CD14-positive monocyte (primary cell): ENCODE measurements at regions not wholly inside any gene's neighbourhood (a gene's known extent, or its start where the extent isn't known, plus 50 kb on each side); places are given as distances from the start of the nearest gene placed in this dataset.

ENCODE experiments used
- DNase-seq, 3 donors: peaks; one replicate each; pipeline ENCODE4 v3.0.0-alpha.2; 2011 to 2022
- H2AFZ ChIP-seq: 2 replicates; pipeline ENCODE4 v1.6.0; 2012; ENCODE audit warnings: mild to moderate bottlenecking, low read depth, low read length, inconsistent platforms; ENCODE audit not compliant: insufficient read depth, poor library complexity, severe bottlenecking
- H3K27ac ChIP-seq, 2 donors: 1 replicate in 1 of 2; 2 replicates in 1 of 2; pipeline ENCODE4 v1.5.1; 2012 to 2013; ENCODE audit warnings: low read length in 2 of 2, control low read depth in 1 of 2, inconsistent platforms in 1 of 2, low read depth in 1 of 2, mild to moderate bottlenecking in 1 of 2
- H3K27me3 ChIP-seq, 2 donors: one replicate each; pipeline versions ENCODE4 v1.6.0 to v1.6.1; 2011 to 2013; ENCODE audit warnings: low read length in 2 of 2; ENCODE audit not compliant: control insufficient read depth in 2 of 2, insufficient read depth in 2 of 2
- H3K36me3 ChIP-seq, 2 donors: replicated peaks in 1 of 2; 1 replicate in 1 of 2; 2 replicates in 1 of 2; pipeline versions ENCODE4 v1.5.1 to v1.6.1; 2012 to 2013; ENCODE audit warnings: low read length in 2 of 2, control low read depth in 1 of 2, inconsistent platforms in 1 of 2, mild to moderate bottlenecking in 1 of 2; ENCODE audit not compliant: insufficient read depth in 2 of 2, control insufficient read depth in 1 of 2
- H3K4me1 ChIP-seq, 2 donors: 1 replicate in 1 of 2; 2 replicates in 1 of 2; pipeline versions ENCODE4 v1.5.1 to v1.6.1; 2012 to 2013; ENCODE audit warnings: low read length in 2 of 2, control low read depth in 1 of 2, inconsistent platforms in 1 of 2, mild to moderate bottlenecking in 1 of 2, moderate library complexity in 1 of 2; ENCODE audit not compliant: insufficient read depth in 2 of 2, control insufficient read depth in 1 of 2
- H3K4me2 ChIP-seq: replicated peaks from 2 replicates; pipeline ENCODE3; 2012; ENCODE audit warnings: low read length, moderate library complexity, mild to moderate bottlenecking; ENCODE audit not compliant: poor library complexity, severe bottlenecking; ENCODE audit errors: extremely low read depth
- H3K4me3 ChIP-seq, 3 experiments: fragments of 200-600 bp in 1 of 3; sonication (generic) in 1 of 3; replicated peaks in 1 of 3; 1 replicate in 2 of 3; 2 replicates in 1 of 3; pipeline ENCODE4 v1.5.1; 2011 to 2013; ENCODE audit warnings: low read length in 3 of 3, mild to moderate bottlenecking in 3 of 3, control low read depth in 2 of 3, low read depth in 2 of 3, inconsistent platforms in 1 of 3, moderate library complexity in 1 of 3
- H3K79me2 ChIP-seq: 2 replicates; pipeline ENCODE4 v1.6.0; 2012; ENCODE audit warnings: mild to moderate bottlenecking, control low read depth, inconsistent platforms, low read length, moderate library complexity; ENCODE audit not compliant: insufficient read depth
- H3K9ac ChIP-seq: 2 replicates; pipeline ENCODE4 v1.6.0; 2017; ENCODE audit warnings: low read length, mild to moderate bottlenecking; ENCODE audit not compliant: insufficient read depth, poor library complexity, severe bottlenecking
- H3K9me3 ChIP-seq, 2 donors: replicated peaks in 1 of 2; 1 replicate in 1 of 2; 2 replicates in 1 of 2; pipeline versions ENCODE4 v1.5.1 to v1.6.1; 2012 to 2013; ENCODE audit warnings: low read length in 2 of 2, control low read depth in 1 of 2; ENCODE audit not compliant: control insufficient read depth in 1 of 2, insufficient read depth in 1 of 2
- H4K20me1 ChIP-seq: 2 replicates; pipeline ENCODE4 v1.6.0; 2012; ENCODE audit warnings: mild to moderate bottlenecking, low read length, control low read depth, moderate library complexity; ENCODE audit not compliant: insufficient read depth
- H3K27ac Mint-ChIP-seq, 7 donors: one replicate each; pipeline ENCODE4 v1.8.0; 2020; ENCODE audit warnings: mild to moderate bottlenecking in 7 of 7, mixed read lengths in 7 of 7, moderate library complexity in 6 of 7, inconsistent platforms in 2 of 7
- H3K27me3 Mint-ChIP-seq, 3 donors: one replicate each; pipeline ENCODE4 v1.8.0; 2021 to 2022; ENCODE audit warnings: low read depth in 3 of 3, mild to moderate bottlenecking in 3 of 3, mixed read lengths in 3 of 3, moderate library complexity in 3 of 3, inconsistent platforms in 1 of 3
- H3K36me3 Mint-ChIP-seq, 2 donors: one replicate each; pipeline ENCODE4 v1.8.0; 2020; ENCODE audit warnings: mixed read lengths in 2 of 2, inconsistent platforms in 1 of 2, mild to moderate bottlenecking in 1 of 2
- H3K4me1 Mint-ChIP-seq: one replicate; pipeline ENCODE4 v1.8.0; 2020; ENCODE audit warnings: mild to moderate bottlenecking, mixed read lengths
- H3K4me3 Mint-ChIP-seq, 2 donors: one replicate each; pipeline ENCODE4 v1.8.0; 2020; ENCODE audit warnings: mild to moderate bottlenecking in 2 of 2, mixed read lengths in 2 of 2, moderate library complexity in 1 of 2
- H3K9me3 Mint-ChIP-seq, 7 donors: one replicate each; pipeline ENCODE4 v1.8.0; 2020 to 2022; ENCODE audit warnings: mixed read lengths in 7 of 7, mild to moderate bottlenecking in 6 of 7, moderate library complexity in 6 of 7, inconsistent platforms in 2 of 7
- CTCF ChIP-seq: fragments of 200-600 bp; IDR thresholded peaks from one replicate; pipeline ENCODE4 v1.8.0; 2022; ENCODE audit warnings: antibody characterized with exemption, mild to moderate bottlenecking
- intact Hi-C, 2 donors: fragments of 100-400 bp; cut with micrococcal nuclease; formaldehyde crosslinking; loops; one replicate each; pipeline versions ENCODE4 v1.15.0 to v1.15.1; 2023

DNA sequence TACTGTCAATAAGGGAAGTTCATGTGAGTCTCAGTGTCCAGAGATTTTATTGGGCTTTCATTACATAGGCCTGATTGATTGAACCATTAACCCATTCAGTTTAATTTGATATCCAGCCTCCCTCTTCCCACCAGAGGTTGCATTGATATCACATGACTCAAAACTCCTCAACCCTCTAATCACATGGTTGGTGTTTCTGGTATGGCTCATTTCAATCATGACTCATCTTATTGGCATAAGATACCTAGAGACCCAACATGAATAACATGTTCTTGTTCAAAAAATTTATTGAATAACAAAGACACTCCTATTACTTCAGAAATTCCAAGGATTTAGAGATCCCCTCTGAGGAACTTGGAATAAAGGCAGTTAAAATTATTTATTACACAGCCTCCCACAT lies 982.2 kb downstream of the TLE1 start:
- no peak overlapping the region for H3K4me3 Mint-ChIP-seq
- no peaks in the 10 kb centered on the region for H3K36me3 Mint-ChIP-seq
- Histone ChIP-seq H3K4me1 (no peaks in the 10 kb centered on the region), H3K36me3 (no peaks in the 10 kb centered on the region), H3K9ac (no peak overlapping the region), H3K27me3 (no peaks in the 10 kb centered on the region), H3K9me3 (peaks cover 2 to 12% of the 10 kb centered on the region in 2 donors), H3K79me2 (no peaks in the 10 kb centered on the region), H3K4me2 (no peak overlapping the region), H3K4me3 (no peak overlapping the region), H2AFZ (no peak overlapping the region), H4K20me1 (no peaks in the 10 kb centered on the region), H3K27ac (no peak overlapping the region)
- no peaks in the 10 kb centered on the region for H3K4me1 Mint-ChIP-seq
- H3K9me3 Mint-ChIP-seq, result peaks cover 0 to 11% (median 3%) of the 10 kb centered on the region in 7 donors
- no peak for TF ChIP-seq CTCF
- H3K27ac Mint-ChIP-seq, result no peak overlapping the region
- no peaks in the 10 kb centered on the region for H3K27me3 Mint-ChIP-seq
- intact Hi-C loops, result no loop called here
- no peak for DNase-seq

DNA sequence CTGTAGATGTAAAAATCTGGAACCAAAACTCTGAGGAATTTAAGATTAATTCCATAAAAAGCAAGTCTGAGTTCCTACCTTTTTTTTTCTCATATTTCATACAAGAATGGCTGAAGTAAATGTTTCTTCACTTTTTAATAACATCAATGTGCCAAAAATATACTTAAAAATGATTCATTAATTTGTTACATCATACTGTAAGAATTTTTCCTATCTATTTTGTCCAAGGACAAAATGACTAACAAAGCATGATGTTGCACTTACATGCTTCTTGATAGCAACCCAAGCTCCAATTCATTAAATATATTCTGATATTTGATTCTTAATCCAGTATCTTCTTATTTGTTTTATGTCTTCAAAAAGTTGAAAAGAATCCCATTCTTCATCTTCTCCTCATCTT lies 988.3 kb downstream of the TLE1 start:
- no peak for DNase-seq
- H3K79me2 ChIP-seq, result no peaks in the 10 kb centered on the region
- H3K36me3 ChIP-seq, result no peaks in the 10 kb centered on the region
- no peak overlapping the region for H3K27ac ChIP-seq
- no peak for TF ChIP-seq CTCF
- no peak overlapping the region for H3K27ac Mint-ChIP-seq
- H3K4me1 Mint-ChIP-seq, result no peaks in the 10 kb centered on the region
- H3K36me3 Mint-ChIP-seq, result no peaks in the 10 kb centered on the region
- H3K4me1 ChIP-seq, result no peaks in the 10 kb centered on the region
- no peak overlapping the region for H3K4me3 Mint-ChIP-seq
- no peak overlapping the region for H3K4me3 ChIP-seq
- H3K9me3 ChIP-seq, result peaks cover 0 to 3% of the 10 kb centered on the region in 2 donors
- no peaks in the 10 kb centered on the region for H4K20me1 ChIP-seq
- intact Hi-C loops, result no loop called here
- no peaks in the 10 kb centered on the region for H3K27me3 Mint-ChIP-seq
- H2AFZ ChIP-seq, result no peak overlapping the region
- no peak overlapping the region for H3K4me2 ChIP-seq
- no peaks in the 10 kb centered on the region for H3K27me3 ChIP-seq
- H3K9ac ChIP-seq, result no peak overlapping the region
- H3K9me3 Mint-ChIP-seq, result peaks cover 0 to 4% (median 1%) of the 10 kb centered on the region in 7 donors
